ENCODE measurements at regions not wholly inside any gene's neighbourhood (a gene's known extent, or its start where the extent isn't known, plus 50 kb on each side); places are given as distances from the start of the nearest gene placed in this dataset.

GRCh38 chr9:663541-663940, 178.0 kb upstream of the DMRT1 start:
- peak in 1 of 4 donors; percentile 28 for DNase-seq
- no peaks in the 10 kb centered on the region for H3K27me3 ChIP-seq
- TF ChIP-seq CTCF (IDR thresholded peaks at IDR 0.05), result no peak
- no peak for TF ChIP-seq POLR2A (IDR thresholded peaks at IDR 0.05)
- intact Hi-C loops (cut with DNase I), result no loop called here
- H3K9me3 ChIP-seq, result no peaks in the 10 kb centered on the region
- no peak overlapping the region for H3K27ac ChIP-seq
- WGBS, 2 donors, result 16 to 36% methylated on average over 3 of the region's 3 CpGs
- H3K4me3 ChIP-seq, result no peak overlapping the region
- peaks cover 4% of the 10 kb centered on the region for H3K4me1 ChIP-seq
- ATAC-seq, result no peak
- H3K36me3 ChIP-seq (replicated peaks in 1 of 2; ENCODE audit: insufficient read depth in 1 of 2, low read depth in 2 of 2), result no peaks in the 10 kb centered on the region

GRCh38 chr9:665296-665695, 176.2 kb upstream of the DMRT1 start:
- 97 to 100% methylated on average over 2 of the region's 2 CpGs for WGBS, 2 donors
- H3K4me1 ChIP-seq, result peaks cover 4% of the 10 kb centered on the region
- no peak for ATAC-seq
- H3K36me3 ChIP-seq (replicated peaks in 1 of 2; ENCODE audit: insufficient read depth in 1 of 2, low read depth in 2 of 2), result no peaks in the 10 kb centered on the region
- H3K4me3 ChIP-seq, result no peak overlapping the region
- no peaks in the 10 kb centered on the region for H3K27me3 ChIP-seq
- no peaks in the 10 kb centered on the region for H3K9me3 ChIP-seq
- TF ChIP-seq CTCF (IDR thresholded peaks at IDR 0.05) (no peak), POLR2A (IDR thresholded peaks at IDR 0.05) (no peak)
- intact Hi-C loops (cut with DNase I), result no loop called here
- no peak for DNase-seq
- no peak overlapping the region for H3K27ac ChIP-seq

GRCh38 chr9:671997-672396, 169.5 kb upstream of the DMRT1 start:
- ATAC-seq, result no peak
- TF ChIP-seq POLR2A (IDR thresholded peaks at IDR 0.05) (no peak), CTCF (IDR thresholded peaks at IDR 0.05) (no peak)
- H3K4me3 ChIP-seq, result no peak overlapping the region

GRCh38 chr9:672851-673250, 168.6 kb upstream of the DMRT1 start:
- WGBS, 2 donors, result 47 to 61% methylated on average over 4 of the region's 4 CpGs
- ATAC-seq (no peak), DNase-seq (no peak)
- intact Hi-C loops (cut with DNase I), result no loop called here
- Histone ChIP-seq H3K4me1 (peaks cover 14% of the 10 kb centered on the region), H3K9me3 (no peaks in the 10 kb centered on the region), H3K27me3 (no peaks in the 10 kb centered on the region), H3K4me3 (no peak overlapping the region), H3K36me3 (replicated peaks in 1 of 2; ENCODE audit: insufficient read depth in 1 of 2, low read depth in 2 of 2) (no peaks in the 10 kb centered on the region), H3K27ac (no peak overlapping the region)
- TF ChIP-seq CTCF (IDR thresholded peaks at IDR 0.05) (no peak), POLR2A (IDR thresholded peaks at IDR 0.05) (no peak)

More at GRCh38 chr9:671997-672396, 169.5 kb upstream of the DMRT1 start:
- peaks cover 6% of the 10 kb centered on the region for H3K4me1 ChIP-seq
- no peak overlapping the region for H3K27ac ChIP-seq
- no peak for DNase-seq
- 95% methylated on average over 2 of the region's 2 CpGs for WGBS, 2 donors
- no peaks in the 10 kb centered on the region for H3K36me3 ChIP-seq (replicated peaks in 1 of 2; ENCODE audit: insufficient read depth in 1 of 2, low read depth in 2 of 2)
- H3K9me3 ChIP-seq, result no peaks in the 10 kb centered on the region
- H3K27me3 ChIP-seq, result no peaks in the 10 kb centered on the region
- intact Hi-C loops (cut with DNase I), result no loop called here

GRCh38 chr9:673264-673965, 168.1 kb upstream of the DMRT1 start:
- Histone ChIP-seq H3K4me1 (peaks cover 15% of the 10 kb centered on the region), H3K27me3 (no peaks in the 10 kb centered on the region), H3K36me3 (replicated peaks in 1 of 2; ENCODE audit: insufficient read depth in 1 of 2, low read depth in 2 of 2) (no peaks in the 10 kb centered on the region), H3K27ac (no peak overlapping the region), H3K9me3 (no peaks in the 10 kb centered on the region), H3K4me3 (no peak overlapping the region)
- 85 to 93% methylated on average over 9 of the region's 9 CpGs for WGBS, 2 donors
- no peak for DNase-seq
- no peak for TF ChIP-seq CTCF (IDR thresholded peaks at IDR 0.05)
- no peak for TF ChIP-seq POLR2A (IDR thresholded peaks at IDR 0.05)
- intact Hi-C loops (cut with DNase I), result no loop called here
- ATAC-seq, result no peak

Measured in body of pancreas (tissue), 4 donors.